ENCODE measurements at regions not wholly inside any gene's neighbourhood (a gene's known extent, or its start where the extent isn't known, plus 50 kb on each side); places are given as distances from the start of the nearest gene placed in this dataset.
A peak's percentile ranks its signal among the peaks of the same experiment; 100 is the strongest.

- CTCF ChIA-PET, result interaction anchor here (0.6 kb wide), 2 partner anchors 451 to 601 kb away, joined by 3 to 4 read pairs; no protein-coding TSS in a partner anchor
- POLR2A ChIA-PET, result no interaction called here
- no peak for DNase-seq (ENCODE audit: extremely low spot score)
- no peak for TF ChIP-seq TARDBP (IDR thresholded peaks at IDR 0.05)
- no peak for TF ChIP-seq SUZ12 (IDR thresholded peaks at IDR 0.05)
Measured at GRCh38 chr2:220682616-220683015, 889.5 kb downstream of the EPHA4 start.

- no peak for DNase-seq (ENCODE audit: extremely low spot score)
- POLR2A ChIA-PET, result no interaction called here
- CTCF ChIA-PET, result no interaction called here
- no peak for TF ChIP-seq FOXK2 (IDR thresholded peaks at IDR 0.05)
- TF ChIP-seq NFRKB (IDR thresholded peaks at IDR 0.05), result no peak
- no peak for TF ChIP-seq FOXA1 (IDR thresholded peaks at IDR 0.05)
- no peak for TF ChIP-seq L3MBTL2 (conservative IDR thresholded peaks at IDR 0.05)
- no peak for TF ChIP-seq ARNT (IDR thresholded peaks at IDR 0.05)
- no peak for TF ChIP-seq HDGF (IDR thresholded peaks at IDR 0.05; ENCODE audit: borderline replicate concordance)
- TF ChIP-seq SP1 (IDR thresholded peaks at IDR 0.05), result no peak
- TF ChIP-seq TARDBP (IDR thresholded peaks at IDR 0.05), result no peak
- TF ChIP-seq ELF4 (IDR thresholded peaks at IDR 0.05), result no peak
- no peak for TF ChIP-seq FOXM1 (IDR thresholded peaks at IDR 0.05; ENCODE audit: borderline replicate concordance)
- TF ChIP-seq ZNF384 (IDR thresholded peaks at IDR 0.05), result no peak
- TF ChIP-seq PKNOX1 (IDR thresholded peaks at IDR 0.05), result no peak
- TF ChIP-seq BHLHE40 (IDR thresholded peaks at IDR 0.05; ENCODE audit: borderline replicate concordance), result no peak
- no peak for TF ChIP-seq LEF1 (IDR thresholded peaks at IDR 0.05; ENCODE audit: borderline replicate concordance)
- no peak for TF ChIP-seq SUZ12 (IDR thresholded peaks at IDR 0.05)
- no peak for TF ChIP-seq CTBP1 (IDR thresholded peaks at IDR 0.05; ENCODE audit: borderline replicate concordance)
Measured at GRCh38 chr2:220684099-220684498, 888.0 kb downstream of the EPHA4 start.

- CTCF ChIA-PET, result interaction anchor here (0.6 kb wide), 1 partner anchor 171 kb away, joined by 3 read pairs; no protein-coding TSS in a partner anchor
- TF ChIP-seq PKNOX1 (IDR thresholded peaks at IDR 0.05), result no peak
- no peak for TF ChIP-seq SUZ12 (IDR thresholded peaks at IDR 0.05)
- TF ChIP-seq CTBP1 (IDR thresholded peaks at IDR 0.05; ENCODE audit: borderline replicate concordance), result no peak
- TF ChIP-seq HDGF (IDR thresholded peaks at IDR 0.05; ENCODE audit: borderline replicate concordance), result no peak
- TF ChIP-seq FOXM1 (IDR thresholded peaks at IDR 0.05; ENCODE audit: borderline replicate concordance), result no peak
- TF ChIP-seq BHLHE40 (IDR thresholded peaks at IDR 0.05; ENCODE audit: borderline replicate concordance), result no peak
- TF ChIP-seq L3MBTL2 (conservative IDR thresholded peaks at IDR 0.05), result no peak
- no peak for TF ChIP-seq SP1 (IDR thresholded peaks at IDR 0.05)
- peak; percentile 59 for DNase-seq (ENCODE audit: extremely low spot score)
- POLR2A ChIA-PET, result no interaction called here
Measured at GRCh38 chr2:220687231-220687843, 884.8 kb downstream of the EPHA4 start.

- ChIA-PET POLR2A (no interaction called here), CTCF (no interaction called here)
- no peak for TF ChIP-seq L3MBTL2 (conservative IDR thresholded peaks at IDR 0.05)
- no peak for TF ChIP-seq TARDBP (IDR thresholded peaks at IDR 0.05)
- TF ChIP-seq ZNF384 (IDR thresholded peaks at IDR 0.05), result no peak
- no peak for TF ChIP-seq LEF1 (IDR thresholded peaks at IDR 0.05; ENCODE audit: borderline replicate concordance)
- TF ChIP-seq PKNOX1 (IDR thresholded peaks at IDR 0.05), result no peak
- no peak for TF ChIP-seq SP1 (IDR thresholded peaks at IDR 0.05)
- no peak for TF ChIP-seq ELF4 (IDR thresholded peaks at IDR 0.05)
- no peak for TF ChIP-seq CTBP1 (IDR thresholded peaks at IDR 0.05; ENCODE audit: borderline replicate concordance)
- TF ChIP-seq FOXM1 (IDR thresholded peaks at IDR 0.05; ENCODE audit: borderline replicate concordance), result no peak
- no peak for TF ChIP-seq BHLHE40 (IDR thresholded peaks at IDR 0.05; ENCODE audit: borderline replicate concordance)
- no peak for TF ChIP-seq NFRKB (IDR thresholded peaks at IDR 0.05)
- no peak for TF ChIP-seq FOXK2 (IDR thresholded peaks at IDR 0.05)
- no peak for TF ChIP-seq HDGF (IDR thresholded peaks at IDR 0.05; ENCODE audit: borderline replicate concordance)
- TF ChIP-seq ARNT (IDR thresholded peaks at IDR 0.05), result no peak
- TF ChIP-seq SUZ12 (IDR thresholded peaks at IDR 0.05), result no peak
- TF ChIP-seq FOXA1 (IDR thresholded peaks at IDR 0.05), result no peak
- DNase-seq (ENCODE audit: extremely low spot score), result no peak
Measured at GRCh38 chr2:220695397-220696279, 876.5 kb downstream of the EPHA4 start.

- DNase-seq (ENCODE audit: extremely low spot score), result no peak
- ChIA-PET POLR2A (no interaction called here), CTCF (no interaction called here)
- no peak for TF ChIP-seq FOXA1 (IDR thresholded peaks at IDR 0.05)
Measured at GRCh38 chr2:220696280-220696669, 875.8 kb downstream of the EPHA4 start.

- no peak for TF ChIP-seq HDGF (IDR thresholded peaks at IDR 0.05; ENCODE audit: borderline replicate concordance)
- no peak for TF ChIP-seq LEF1 (IDR thresholded peaks at IDR 0.05; ENCODE audit: borderline replicate concordance)
- TF ChIP-seq ZNF384 (IDR thresholded peaks at IDR 0.05), result no peak
- ChIA-PET CTCF (no interaction called here), POLR2A (no interaction called here)
- no peak for DNase-seq (ENCODE audit: extremely low spot score)
Measured at GRCh38 chr2:220697011-220697410, 875.1 kb downstream of the EPHA4 start.

Measured in HEK293T (cell line).